PC-9 (cell line): ENCODE measurements at regions not wholly inside any gene's neighbourhood (a gene's known extent, or its start where the extent isn't known, plus 50 kb on each side); places are given as distances from the start of the nearest gene placed in this dataset.

Source experiments
- EZH2 ChIP-seq: fragments of 200-600 bp; sonication (generic); IDR thresholded peaks from 2 replicates; pipeline ENCODE4 v1.8.0; 2017; ENCODE audit warnings: antibody characterized with exemption, low read depth
- TF ChIP-seq, protein P1 (sequence below): fragments of 200-600 bp; sonication (generic); conservative IDR thresholded peaks from 2 replicates; pipeline ENCODE4 v1.6.1; 2017; ENCODE audit warnings: mixed run types, antibody characterized with exemption, mild to moderate bottlenecking, moderate library complexity

DNA sequence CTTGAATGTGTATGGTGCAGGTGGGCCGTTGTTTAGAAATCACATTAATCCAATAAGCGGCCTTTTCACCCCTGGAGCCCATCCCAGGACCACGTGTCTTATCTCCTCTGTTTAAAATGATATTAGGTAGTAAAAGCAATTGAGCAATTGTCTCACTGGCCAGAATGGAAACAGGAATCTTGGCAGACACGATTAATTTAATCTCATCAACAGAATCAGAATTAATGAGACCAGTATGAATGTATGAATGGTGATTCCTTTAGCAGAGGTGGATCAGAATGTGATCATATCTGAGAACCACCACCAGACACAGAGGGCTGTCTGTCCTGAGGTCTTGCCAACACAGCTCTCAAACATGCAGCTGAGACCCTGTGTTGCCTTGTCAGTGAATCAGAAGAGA is 1591.4 kb downstream of the REEP3 start:
- TF ChIP-seq, protein P1, sequence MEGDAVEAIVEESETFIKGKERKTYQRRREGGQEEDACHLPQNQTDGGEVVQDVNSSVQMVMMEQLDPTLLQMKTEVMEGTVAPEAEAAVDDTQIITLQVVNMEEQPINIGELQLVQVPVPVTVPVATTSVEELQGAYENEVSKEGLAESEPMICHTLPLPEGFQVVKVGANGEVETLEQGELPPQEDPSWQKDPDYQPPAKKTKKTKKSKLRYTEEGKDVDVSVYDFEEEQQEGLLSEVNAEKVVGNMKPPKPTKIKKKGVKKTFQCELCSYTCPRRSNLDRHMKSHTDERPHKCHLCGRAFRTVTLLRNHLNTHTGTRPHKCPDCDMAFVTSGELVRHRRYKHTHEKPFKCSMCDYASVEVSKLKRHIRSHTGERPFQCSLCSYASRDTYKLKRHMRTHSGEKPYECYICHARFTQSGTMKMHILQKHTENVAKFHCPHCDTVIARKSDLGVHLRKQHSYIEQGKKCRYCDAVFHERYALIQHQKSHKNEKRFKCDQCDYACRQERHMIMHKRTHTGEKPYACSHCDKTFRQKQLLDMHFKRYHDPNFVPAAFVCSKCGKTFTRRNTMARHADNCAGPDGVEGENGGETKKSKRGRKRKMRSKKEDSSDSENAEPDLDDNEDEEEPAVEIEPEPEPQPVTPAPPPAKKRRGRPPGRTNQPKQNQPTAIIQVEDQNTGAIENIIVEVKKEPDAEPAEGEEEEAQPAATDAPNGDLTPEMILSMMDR, result no peak
- no peak for TF ChIP-seq EZH2
